K562 (cell line): ENCODE measurements at regions not wholly inside any gene's neighbourhood (a gene's known extent, or its start where the extent isn't known, plus 50 kb on each side); places are given as distances from the start of the nearest gene placed in this dataset.

Experiments
- E2F4 ChIP-seq: sonication (generic); formaldehyde crosslinking; IDR thresholded peaks from 2 replicates; pipeline ENCODE4 v1.8.0; 2022; ENCODE audit warnings: mild to moderate bottlenecking, low read depth, missing genetic modification reagents
- HMGN3 ChIP-seq: IDR thresholded peaks from 2 replicates; pipeline ENCODE4 v1.6.1; 2011; ENCODE audit warnings: borderline replicate concordance, low read depth, mild to moderate bottlenecking, mixed read lengths, low read length; ENCODE audit not compliant: insufficient read length; ENCODE audit errors: extremely low read depth
- IFI16 ChIP-seq: fragments of 250-450 bp; sonication (Bioruptor Pico); IDR thresholded peaks from 2 replicates; pipeline ENCODE4 v2.1.2; 2022; ENCODE audit warnings: mild to moderate bottlenecking, inconsistent platforms
- POLR2H ChIP-seq: IDR thresholded peaks from 2 replicates; pipeline ENCODE4 v1.6.1; 2016; ENCODE audit warnings: missing genetic modification characterization, low read depth, mild to moderate bottlenecking, control low read depth, missing compliant biosample characterization, moderate library complexity
- RAD51 ChIP-seq: fragments of 450-650 bp; IDR thresholded peaks from 2 replicates; pipeline ENCODE4 v1.7.1; 2016; ENCODE audit warnings: low read depth, mild to moderate bottlenecking, borderline replicate concordance
- SAP30 ChIP-seq: fragments of 200-600 bp; sonication (generic); IDR thresholded peaks from 2 replicates; pipeline ENCODE4 v1.6.1; 2012; ENCODE audit warnings: borderline replicate concordance, low read depth, mild to moderate bottlenecking, moderate library complexity, low read length, control low read depth, inconsistent platforms; ENCODE audit not compliant: insufficient read depth, poor library complexity, severe bottlenecking
- SIX5 ChIP-seq, 2 experiments: IDR thresholded peaks; 2 replicates each; pipeline ENCODE4 v1.6.1; 2011; ENCODE audit warnings: low read length in 2 of 2, borderline replicate concordance in 1 of 2, low read depth in 1 of 2, mild to moderate bottlenecking in 1 of 2, moderate library complexity in 1 of 2; ENCODE audit not compliant: insufficient read depth in 1 of 2
- TAF15 ChIP-seq: fragments of 200-400 bp; formaldehyde crosslinking; IDR thresholded peaks from 2 replicates; pipeline ENCODE4 v1.6.1; 2017; ENCODE audit warnings: mild to moderate bottlenecking, low read depth, low read length, moderate library complexity
- ZNF184 ChIP-seq: sonication (generic); formaldehyde crosslinking; IDR thresholded peaks from 2 replicates; pipeline ENCODE4 v1.5.0; 2020; ENCODE audit warnings: missing genetic modification reagents
- ZNF668 ChIP-seq: fragments of 250-450 bp; sonication (Bioruptor Pico); IDR thresholded peaks from 2 replicates; pipeline ENCODE4 v1.8.0; 2022; ENCODE audit warnings: mild to moderate bottlenecking, inconsistent platforms
- TF ChIP-seq, protein P1 (sequence below), 3 experiments: fragments of 200-800 bp in 1 of 3; sonication (Bioruptor generic) in 1 of 3; sonication (generic) in 1 of 3; formaldehyde crosslinking in 1 of 3; IDR thresholded peaks; 2 replicates each; pipeline versions ENCODE4 v1.6.1 to v1.8.0; 2016 to 2022; ENCODE audit warnings: mild to moderate bottlenecking in 2 of 3, missing compliant biosample characterization in 2 of 3, missing genetic modification characterization in 2 of 3, missing genetic modification reagents in 1 of 3
- TF ChIP-seq, protein P2 (sequence below): fragments of 250-450 bp; sonication (Bioruptor Pico); IDR thresholded peaks from 2 replicates; pipeline ENCODE4 v1.4.0; 2020; ENCODE audit warnings: borderline replicate concordance

GRCh38 chr1:99476058-99476457, 169.9 kb upstream of the PALMD start (continued):
- TF ChIP-seq SIX5 (IDR thresholded peaks at IDR 0.05; ENCODE audit: borderline replicate concordance in 1 of 2, insufficient read depth in 1 of 2, low read depth in 1 of 2, low read length in 2 of 2), result no peak
- no peak for TF ChIP-seq ZNF668 (CRISPR knock-in tag)
- no peak for TF ChIP-seq E2F4
- no peak for TF ChIP-seq HMGN3
- TF ChIP-seq TAF15, result no peak
- TF ChIP-seq, protein P1, sequence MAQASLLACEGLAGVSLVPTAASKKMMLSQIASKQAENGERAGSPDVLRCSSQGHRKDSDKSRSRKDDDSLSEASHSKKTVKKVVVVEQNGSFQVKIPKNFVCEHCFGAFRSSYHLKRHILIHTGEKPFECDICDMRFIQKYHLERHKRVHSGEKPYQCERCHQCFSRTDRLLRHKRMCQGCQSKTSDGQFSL (CRISPR knock-in tag; IDR thresholded peaks at IDR 0.05), result no peak
- TF ChIP-seq, protein P1 (tag; IDR thresholded peaks at IDR 0.05), result no peak
- TF ChIP-seq, protein P2, sequence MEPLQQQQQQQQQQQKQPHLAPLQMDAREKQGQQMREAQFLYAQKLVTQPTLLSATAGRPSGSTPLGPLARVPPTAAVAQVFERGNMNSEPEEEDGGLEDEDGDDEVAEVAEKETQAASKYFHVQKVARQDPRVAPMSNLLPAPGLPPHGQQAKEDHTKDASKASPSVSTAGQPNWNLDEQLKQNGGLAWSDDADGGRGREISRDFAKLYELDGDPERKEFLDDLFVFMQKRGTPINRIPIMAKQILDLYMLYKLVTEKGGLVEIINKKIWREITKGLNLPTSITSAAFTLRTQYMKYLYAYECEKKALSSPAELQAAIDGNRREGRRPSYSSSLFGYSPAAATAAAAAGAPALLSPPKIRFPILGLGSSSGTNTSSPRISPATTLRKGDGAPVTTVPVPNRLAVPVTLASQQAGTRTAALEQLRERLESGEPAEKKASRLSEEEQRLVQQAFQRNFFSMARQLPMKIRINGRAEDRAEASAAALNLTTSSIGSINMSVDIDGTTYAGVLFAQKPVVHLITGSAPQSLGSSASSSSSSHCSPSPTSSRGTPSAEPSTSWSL (CRISPR knock-in tag), result no peak
- TF ChIP-seq SAP30, result no peak
- TF ChIP-seq POLR2H, result no peak
- TF ChIP-seq ZNF184, result no peak
- no peak for TF ChIP-seq IFI16 (CRISPR knock-in tag)
- no peak for TF ChIP-seq RAD51
- TF ChIP-seq, all 486 proteins: peak for 0
